ENCODE measurements at regions not wholly inside any gene's neighbourhood (a gene's known extent, or its start where the extent isn't known, plus 50 kb on each side); places are given as distances from the start of the nearest gene placed in this dataset.

GRCh38 chr2:65686928-65687521 lies 254.6 kb upstream of the SPRED2 start:
- TF ChIP-seq CTCF (conservative IDR thresholded peaks at IDR 0.05) (peak; percentile 28), ZFX (IDR thresholded peaks at IDR 0.05) (no peak)
- no peak overlapping the region for H3K27ac ChIP-seq

- H3K27ac ChIP-seq: no peak overlapping the region
- TF ChIP-seq ZFX (IDR thresholded peaks at IDR 0.05) (no peak), CTCF (conservative IDR thresholded peaks at IDR 0.05) (no peak)
These were observed 249.1 kb upstream of the SPRED2 start for GRCh38 chr2:65681503-65681902.

GRCh38 chr2:65678779-65679391 lies 246.5 kb upstream of the SPRED2 start:
- TF ChIP-seq CTCF (conservative IDR thresholded peaks at IDR 0.05) (no peak), ZFX (IDR thresholded peaks at IDR 0.05) (no peak)

GRCh38 chr2:65675350-65675749 lies 243.0 kb upstream of the SPRED2 start:
- TF ChIP-seq CTCF (conservative IDR thresholded peaks at IDR 0.05) (no peak), ZFX (IDR thresholded peaks at IDR 0.05) (no peak)

More at GRCh38 chr2:65678779-65679391, 246.5 kb upstream of the SPRED2 start:
- H3K27ac ChIP-seq: no peak overlapping the region

GRCh38 chr2:65671670-65672242 lies 239.4 kb upstream of the SPRED2 start:
- H3K27ac ChIP-seq: no peak overlapping the region
- TF ChIP-seq CTCF (conservative IDR thresholded peaks at IDR 0.05) (no peak), ZFX (IDR thresholded peaks at IDR 0.05) (no peak)

More at GRCh38 chr2:65675350-65675749, 243.0 kb upstream of the SPRED2 start:
- no peak overlapping the region for H3K27ac ChIP-seq

- H3K27ac ChIP-seq: no peak overlapping the region
- TF ChIP-seq CTCF (conservative IDR thresholded peaks at IDR 0.05): no peak
- no peak for TF ChIP-seq ZFX (IDR thresholded peaks at IDR 0.05)
These were observed 237.2 kb upstream of the SPRED2 start for GRCh38 chr2:65669574-65669973.

- TF ChIP-seq CTCF (conservative IDR thresholded peaks at IDR 0.05): no peak
- TF ChIP-seq ZFX (IDR thresholded peaks at IDR 0.05): no peak
- H3K27ac ChIP-seq: no peak overlapping the region
These were observed 236.3 kb upstream of the SPRED2 start for GRCh38 chr2:65668744-65669143.

Data from C4-2B (cell line).